Activated T-cell treated with anti-CD3 and anti-CD28 coated beads, Interleukin-2, amount 50 U/mL, for 1 hour (primary cell): ENCODE measurements at regions not wholly inside any gene's neighbourhood (a gene's known extent, or its start where the extent isn't known, plus 50 kb on each side); places are given as distances from the start of the nearest gene placed in this dataset.
"Not testable (repeated sequence)": the region's sequence is repeated elsewhere in the genome, so short reads cannot be mapped to it uniquely, and the experiment has no call there.

ENCODE experiments used
- DNase-seq: peaks from one replicate; pipeline ENCODE4 v3.0.0-alpha.2; 2020

DNA sequence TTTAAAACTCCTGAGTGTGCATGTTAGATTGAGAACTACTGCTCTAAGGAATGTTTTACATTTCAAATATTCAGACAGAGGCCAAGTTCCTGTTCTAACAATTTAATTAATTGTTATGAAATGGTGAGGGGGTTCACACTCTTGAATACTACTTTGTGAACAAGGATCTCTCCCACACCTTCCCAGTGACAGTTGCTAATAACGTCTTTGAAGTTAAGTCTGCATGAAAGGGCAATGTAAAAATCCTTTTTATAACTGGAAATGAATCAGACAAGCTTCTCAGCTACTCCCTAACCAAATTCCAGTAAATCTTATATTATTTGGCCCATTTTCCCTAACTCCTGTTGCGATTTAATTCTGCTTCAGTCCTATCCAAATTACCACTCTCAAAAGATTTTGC lies 828.5 kb upstream of the ADAMTS5 start:
- no peak for DNase-seq

DNA sequence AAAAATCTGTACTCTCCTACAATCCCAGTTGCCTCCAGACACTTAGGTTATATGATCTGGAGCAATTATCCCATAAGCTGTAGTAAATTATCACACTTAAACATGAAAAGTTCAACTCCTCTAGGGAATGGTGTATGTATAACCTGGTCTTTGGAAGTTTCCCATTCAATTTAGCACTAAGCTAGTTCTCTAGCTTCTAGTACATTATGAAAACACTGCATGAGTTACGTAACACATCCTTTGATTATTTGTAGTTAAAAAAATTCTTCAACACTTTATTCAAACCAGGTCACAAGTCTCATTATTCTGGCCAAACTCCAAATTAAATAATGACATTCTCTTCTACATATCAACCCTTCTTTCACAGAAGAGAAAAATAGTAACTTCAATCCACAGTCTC lies 827.0 kb upstream of the ADAMTS5 start:
- no peak for DNase-seq

DNA sequence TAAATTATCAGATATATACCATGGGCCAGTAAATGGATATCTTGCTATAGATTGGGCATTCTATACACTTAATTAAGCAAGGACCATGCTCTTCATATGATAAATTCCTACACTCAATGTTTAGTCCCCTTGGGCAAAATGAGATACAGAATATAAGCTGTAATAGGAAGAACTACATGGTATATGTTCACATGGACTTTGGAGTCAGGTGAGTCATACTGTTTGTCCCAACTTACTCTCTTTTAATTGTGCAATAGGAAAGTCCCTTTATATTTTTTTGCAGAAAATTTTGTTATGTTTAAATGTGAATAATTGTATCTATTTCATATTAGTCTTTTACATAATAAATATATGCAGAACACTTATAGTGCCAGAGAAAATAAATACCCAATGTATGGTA lies 820.2 kb upstream of the ADAMTS5 start:
- no peak for DNase-seq

DNA sequence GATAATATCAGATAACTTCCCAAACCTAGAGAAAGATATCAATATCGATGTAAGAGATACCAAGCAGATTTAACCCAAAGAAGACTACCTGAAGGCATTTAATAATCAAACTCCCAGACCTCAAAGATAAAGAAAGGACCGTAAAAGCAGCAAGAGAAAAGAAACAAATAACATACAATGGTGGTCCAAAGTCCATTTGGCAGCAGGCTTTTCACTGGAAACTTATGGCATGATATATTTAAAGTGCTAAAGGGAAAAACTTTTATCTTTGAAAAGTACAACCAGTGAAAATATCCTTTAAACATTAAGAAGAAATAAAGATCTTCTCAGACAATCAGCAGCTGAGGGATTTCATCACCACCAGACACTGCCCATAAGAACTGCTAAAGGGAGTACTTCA lies 812.7 kb upstream of the ADAMTS5 start:
- DNase-seq, result no peak

DNA sequence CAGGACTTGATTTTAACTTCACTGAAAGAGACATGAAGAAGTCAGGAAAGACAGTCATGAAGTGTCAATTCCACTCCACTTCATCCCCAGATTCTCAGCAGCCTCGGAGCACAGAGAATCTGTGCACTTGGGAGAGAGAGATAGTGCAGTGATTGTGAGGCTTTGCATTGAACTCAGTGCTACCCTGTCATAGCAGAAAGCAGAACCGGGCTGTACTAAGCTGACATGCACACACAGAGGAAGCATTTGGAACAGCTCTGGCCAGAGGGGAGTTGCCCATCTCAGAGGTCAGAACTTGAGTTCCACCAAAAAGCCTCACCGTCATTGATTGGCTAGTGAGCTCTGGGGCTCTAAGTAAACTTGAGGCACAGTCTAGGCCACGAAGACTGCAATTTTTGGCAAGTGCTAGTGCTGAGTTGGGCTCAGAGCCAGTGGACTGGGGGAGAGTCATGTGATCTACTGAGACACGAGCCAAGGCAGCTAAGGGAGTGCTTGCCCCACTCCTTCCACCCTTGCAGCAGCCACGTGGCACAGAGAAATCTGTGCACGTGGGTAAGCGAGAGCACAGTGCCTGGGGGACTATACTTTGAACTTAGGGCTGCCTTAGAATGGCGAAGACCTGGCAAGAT lies 810.2 kb upstream of the ADAMTS5 start:
- no peak for DNase-seq

DNA sequence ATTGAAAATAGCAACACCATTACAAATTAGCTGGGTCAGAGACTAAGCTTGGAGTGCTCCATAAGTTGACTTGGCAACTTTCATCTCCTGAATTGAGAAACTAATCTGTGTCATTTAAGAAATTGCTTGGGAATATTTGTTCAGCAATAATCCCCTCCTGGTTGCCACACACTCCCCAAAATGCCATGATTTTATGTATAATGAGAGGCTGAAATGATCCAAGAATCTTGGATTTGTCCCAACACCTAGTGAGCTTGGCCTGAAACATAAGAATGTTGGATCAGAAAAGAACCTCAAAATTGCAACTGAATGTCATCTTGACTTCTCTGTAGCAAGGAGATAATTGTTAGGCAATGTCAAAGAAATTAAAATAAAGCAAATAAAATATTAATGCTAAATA lies 805.9 kb upstream of the ADAMTS5 start:
- no peak for DNase-seq

DNA sequence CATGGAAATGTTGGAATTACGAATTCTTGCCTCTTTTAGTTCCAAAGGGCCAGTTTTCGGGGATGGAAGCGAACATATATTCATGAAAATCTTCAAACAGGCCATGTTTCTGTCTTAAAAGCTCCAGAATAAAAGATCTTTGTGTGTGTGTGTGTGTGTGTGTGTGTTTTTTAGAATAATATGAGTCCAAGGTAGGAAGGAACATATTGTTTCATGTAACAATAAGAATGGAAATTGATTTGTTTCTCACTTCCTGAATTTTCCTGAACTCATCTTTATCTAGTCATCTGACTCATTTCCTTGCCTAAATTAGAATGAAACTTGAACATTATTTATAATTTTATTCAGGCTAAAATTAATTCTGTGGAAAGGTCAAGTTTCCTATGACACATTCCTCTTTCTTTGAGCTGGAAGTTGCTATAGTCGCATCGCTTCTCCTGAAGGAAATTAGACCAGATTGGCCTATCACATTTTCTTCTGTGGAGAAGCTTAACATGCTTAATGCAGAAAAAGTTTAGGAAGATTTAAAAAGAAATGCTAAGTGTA lies 805.1 kb upstream of the ADAMTS5 start:
- no peak for DNase-seq

DNA sequence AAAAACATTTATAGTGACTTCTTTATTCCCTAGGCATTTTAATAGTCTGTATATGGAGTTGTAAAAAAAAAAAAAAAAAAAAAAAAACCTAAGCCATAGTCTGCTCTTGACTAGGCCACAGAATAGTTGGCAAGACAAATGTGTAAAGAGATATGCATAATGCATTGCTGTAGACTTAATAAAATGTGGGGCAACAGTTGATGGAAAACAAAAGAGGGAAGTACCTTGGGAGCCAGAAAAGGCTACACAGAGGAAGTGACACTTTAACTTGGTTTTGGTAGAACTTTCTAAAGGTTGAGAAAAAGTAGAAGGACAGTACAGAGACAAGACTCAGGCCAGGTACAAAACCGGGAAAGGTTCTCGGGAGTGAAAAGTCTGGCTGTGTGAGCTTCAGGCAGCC lies 802.9 kb upstream of the ADAMTS5 start:
- no peak for DNase-seq

DNA sequence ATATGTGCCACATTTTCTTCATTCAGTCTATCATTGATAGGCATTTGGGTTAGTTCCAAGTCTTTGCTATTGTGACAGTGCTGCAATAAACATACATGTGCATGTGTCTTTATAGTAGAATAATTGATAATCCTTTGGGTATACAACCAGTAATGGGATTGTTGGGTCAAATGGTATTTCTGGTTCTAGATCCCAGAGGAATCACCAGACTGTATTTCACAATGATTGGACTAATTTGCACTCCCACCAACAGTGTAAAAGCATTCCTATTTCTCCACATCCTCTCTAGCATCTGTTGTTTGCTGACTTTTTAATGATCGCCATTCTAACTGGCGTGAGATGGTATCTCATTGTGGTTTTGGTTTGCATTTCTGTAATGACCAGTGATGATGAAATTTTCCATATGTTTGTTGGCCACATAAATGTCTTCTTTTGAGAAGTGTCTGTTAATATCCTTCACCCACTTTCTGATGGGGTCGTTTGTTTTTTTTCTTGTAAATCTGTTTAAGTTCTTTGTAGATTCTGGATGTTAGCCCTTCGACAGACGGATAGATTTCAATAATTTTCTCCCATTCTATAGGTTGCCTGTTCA lies 801.3 kb upstream of the ADAMTS5 start:
- DNase-seq, result not testable (repeated sequence)

DNA sequence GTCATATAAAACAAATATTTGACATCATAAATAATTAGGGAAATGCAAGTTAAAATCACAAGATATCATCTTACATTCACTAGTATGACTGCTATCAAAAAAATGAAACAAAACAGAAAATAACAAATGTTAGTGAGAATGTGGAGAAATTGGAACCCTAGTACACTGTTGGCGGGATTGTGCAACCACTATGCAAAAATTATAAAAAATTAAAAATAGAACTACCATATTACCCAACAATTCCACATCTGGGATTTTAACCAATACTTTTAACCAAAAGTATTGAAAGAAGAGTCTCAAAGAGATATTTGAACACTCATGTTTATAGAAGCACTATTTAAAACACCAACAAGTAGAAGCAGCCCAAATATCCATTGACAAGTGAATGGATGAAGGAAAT lies 797.2 kb upstream of the ADAMTS5 start:
- no peak for DNase-seq

DNA sequence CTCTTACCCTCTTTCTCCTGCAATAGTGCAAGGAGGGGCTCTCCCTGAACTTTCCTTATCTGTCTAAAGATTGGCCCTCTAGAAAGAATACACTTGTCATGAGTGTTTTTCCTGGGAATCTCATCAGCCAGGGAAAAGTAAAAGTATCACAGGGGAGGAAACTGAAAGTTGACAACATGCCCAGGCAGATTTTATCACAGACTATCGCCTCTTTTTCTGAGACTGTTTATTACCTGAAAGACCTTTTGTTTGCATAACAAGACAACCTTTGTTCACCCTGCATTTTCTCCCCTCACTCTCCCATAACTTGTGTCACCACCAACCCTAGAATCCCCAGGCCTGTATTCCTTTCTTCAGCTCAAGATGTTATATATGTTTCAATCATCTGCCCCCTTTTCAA lies 794.7 kb upstream of the ADAMTS5 start:
- DNase-seq, result no peak

DNA sequence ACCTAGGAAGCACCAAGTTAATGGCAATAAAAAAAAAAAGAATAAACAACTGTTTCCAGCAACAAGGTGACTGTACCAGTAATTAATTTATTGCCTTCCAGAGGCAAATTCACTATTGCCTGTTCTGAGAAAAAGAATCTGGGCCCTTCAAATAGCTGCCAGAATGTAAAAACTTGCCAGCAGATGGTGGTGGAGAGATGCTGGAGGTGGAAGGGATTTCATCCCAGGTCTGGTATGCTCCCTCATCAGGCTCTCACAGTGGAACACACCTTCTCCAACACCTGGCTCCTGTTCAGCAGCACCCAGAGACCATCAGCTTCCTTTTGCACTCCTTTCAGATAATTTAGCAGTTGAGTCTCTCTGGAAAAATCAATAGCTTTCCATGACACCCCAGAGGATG lies 792.9 kb upstream of the ADAMTS5 start:
- DNase-seq, result no peak

DNA sequence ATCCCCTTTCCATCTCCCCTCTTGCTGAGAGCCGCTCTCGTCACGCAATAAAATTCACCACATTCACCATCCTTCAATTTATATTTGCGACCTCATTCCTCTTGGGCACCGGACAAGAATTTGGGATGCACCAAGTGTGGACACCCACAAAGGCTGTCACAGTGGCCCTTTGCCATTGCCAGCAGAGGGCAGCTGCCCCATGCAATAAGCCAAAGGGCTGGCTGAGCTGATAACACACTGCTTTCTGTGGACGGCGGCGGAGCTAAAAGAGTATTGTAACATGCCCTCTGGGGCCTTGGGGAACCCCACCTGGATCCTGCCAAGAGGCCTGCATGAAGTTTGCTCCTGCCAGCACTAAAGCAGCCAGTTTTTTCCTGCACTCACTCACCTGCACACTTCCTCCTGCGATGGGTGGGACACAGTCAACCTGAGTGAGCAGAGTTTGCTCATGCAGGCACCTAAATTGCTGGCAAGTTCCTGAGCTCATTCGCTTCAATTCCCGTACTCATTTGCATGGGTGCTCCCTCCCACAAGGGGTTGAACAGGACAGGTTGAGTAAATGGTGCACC lies 792.3 kb upstream of the ADAMTS5 start:
- DNase-seq, result no peak

DNA sequence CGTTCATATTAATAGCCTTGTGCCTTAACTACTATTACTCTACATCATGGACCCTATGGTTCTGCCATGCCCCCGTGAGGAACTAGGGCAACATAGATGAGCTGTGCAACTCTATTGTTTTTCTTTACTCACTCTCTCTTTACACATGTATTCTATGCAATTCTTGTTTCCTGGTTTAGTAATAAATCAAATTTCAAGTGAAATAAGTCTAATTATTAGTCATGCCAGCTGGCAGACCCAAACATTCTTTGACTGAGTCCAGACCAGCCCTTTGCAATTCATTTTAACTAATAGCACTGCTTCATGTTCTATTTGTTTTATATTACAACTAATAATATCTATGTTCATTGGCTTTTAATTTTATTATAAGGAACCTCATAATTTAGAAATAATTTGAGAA lies 789.3 kb upstream of the ADAMTS5 start:
- no peak for DNase-seq

DNA sequence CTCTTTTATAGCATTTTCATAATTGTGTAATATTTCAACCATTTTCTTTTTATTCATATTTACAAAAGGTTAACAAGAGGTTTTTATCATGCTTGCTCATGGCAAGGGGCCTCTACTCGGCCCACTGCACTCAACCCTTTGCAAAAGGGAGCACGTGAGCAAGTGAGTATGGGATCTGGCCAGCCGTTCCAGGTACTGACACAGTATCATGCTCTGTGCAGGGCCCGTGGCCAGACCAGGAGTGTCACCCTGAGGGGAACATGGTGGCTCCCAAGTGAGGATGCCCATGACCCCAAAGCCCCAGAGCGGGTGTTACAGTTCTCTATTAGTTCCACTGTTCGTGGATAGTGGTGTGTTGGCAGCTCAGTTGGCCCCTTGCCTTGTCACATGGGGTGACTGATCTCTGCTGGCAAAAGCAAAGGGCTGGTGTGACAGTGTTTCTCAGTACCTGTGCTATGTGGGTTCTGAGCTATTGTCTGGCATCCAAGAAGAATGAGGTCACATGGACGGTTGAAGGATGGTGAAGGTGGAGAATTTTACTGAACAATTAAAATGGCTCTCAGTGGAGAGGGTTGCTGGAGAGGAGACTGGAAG lies 777.2 kb upstream of the ADAMTS5 start:
- DNase-seq, result no peak

DNA sequence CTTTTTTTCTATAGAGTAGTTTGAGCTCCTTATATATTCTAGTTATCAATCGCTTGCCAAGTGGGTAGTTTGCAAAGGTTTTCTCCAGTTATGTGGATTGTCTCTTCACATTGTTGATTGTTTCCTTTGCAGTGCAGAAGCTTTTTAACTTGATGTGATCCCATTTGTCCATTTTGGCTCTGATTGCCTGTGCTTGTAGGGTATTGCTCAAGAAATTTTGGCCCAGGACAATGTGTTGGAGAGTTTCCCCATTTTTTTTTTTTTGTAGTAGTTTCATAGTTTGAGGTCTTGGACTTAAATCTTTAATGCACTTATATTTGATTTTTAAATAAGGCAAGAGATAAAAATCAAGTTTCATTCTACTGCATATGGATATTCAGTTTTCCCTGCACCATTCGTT lies 774.8 kb upstream of the ADAMTS5 start:
- DNase-seq, result no peak

DNA sequence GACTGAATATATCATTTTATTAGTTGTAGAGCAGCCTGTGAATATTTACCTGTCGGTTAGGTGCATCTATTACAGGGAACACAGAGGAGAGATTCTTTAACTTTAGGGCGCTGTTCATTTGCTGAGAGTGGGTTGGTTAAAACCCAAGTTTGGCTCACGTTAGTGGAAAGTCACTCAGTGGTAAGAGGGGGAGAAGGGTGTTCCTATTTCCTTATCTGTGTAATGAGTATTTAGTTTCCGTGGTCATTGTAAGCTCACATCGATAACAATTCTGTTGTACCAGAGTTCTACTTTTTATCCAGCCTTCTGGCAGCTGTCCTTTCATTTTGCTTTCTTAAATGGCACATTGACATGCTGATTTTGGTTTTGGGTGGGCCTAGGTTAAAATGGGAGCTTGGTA lies 773.2 kb upstream of the ADAMTS5 start:
- no peak for DNase-seq

DNA sequence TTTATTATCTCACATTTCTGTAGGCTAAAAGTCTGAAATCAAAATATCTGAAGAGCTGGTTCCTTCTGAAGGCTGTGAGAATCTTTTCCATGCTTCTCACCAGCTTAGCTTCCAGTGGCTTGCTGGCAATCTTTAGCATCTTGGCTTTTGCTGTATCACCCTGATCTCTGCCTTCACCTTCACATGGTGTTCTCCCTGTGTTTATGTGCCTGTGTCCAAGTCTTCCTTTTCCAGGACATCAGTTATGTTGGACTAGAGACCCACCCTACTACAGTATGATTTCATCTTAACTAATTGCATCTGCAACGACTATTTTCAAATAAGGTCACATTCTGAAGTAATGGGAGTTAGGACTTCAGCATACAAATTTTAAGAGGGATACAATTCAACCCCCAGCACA lies 772.3 kb upstream of the ADAMTS5 start:
- no peak for DNase-seq

DNA sequence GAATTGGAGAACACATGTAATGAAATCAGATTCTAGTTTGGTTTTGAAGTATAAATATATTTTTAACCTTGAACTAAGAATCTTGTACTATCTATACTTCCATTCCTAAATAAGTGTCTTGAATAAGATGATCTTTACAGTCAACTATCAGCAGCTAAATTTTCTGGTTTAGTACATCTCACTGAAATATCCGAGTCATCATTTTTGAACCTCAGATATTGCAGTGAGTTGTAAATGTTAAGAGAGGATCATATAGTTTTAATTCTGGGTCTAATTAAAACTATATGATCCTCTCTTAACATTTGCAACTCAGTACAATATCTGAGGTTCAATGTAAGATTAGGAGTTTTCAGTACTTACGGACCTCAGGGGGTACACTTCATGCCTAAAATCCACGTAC lies 768.8 kb upstream of the ADAMTS5 start:
- DNase-seq, result no peak

DNA sequence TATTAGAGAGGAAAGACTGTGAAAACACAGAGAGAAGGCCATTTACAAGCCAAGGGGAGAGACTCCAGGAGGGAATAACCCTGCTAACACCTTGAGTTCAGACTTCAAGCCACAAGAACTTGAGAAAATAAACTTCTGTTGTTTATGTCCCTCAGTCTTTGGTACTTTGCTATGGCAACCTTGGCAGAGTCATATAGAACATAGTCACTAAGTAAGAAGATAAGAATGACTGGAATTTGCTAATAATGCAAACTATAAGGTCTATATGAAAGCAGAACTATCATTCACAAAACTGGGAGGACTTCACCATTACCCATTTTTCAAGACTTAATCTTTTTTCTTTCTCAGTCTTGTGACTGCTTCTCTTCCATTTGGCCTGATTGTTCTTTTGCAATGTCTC lies 767.3 kb upstream of the ADAMTS5 start:
- DNase-seq, result no peak

DNA sequence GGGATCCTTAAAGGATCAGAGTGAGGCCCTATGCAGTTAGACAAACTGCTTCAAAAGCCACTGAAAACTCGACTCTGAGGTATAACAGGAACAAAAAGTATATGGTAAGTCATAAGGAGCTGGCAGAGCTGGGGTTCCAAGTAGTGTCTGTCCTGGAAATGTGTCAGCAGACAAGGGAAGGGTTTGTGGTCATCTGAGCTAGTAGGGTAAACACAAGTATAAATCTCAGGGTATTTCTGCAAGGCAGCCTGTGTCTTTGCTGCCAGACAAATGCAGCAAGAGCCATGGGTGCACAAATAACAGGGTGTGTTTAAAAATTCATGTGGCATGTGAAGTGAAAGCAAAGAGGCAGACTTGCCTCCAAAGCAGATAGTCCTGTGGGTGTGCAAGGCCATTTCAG lies 759.0 kb upstream of the ADAMTS5 start:
- no peak for DNase-seq

DNA sequence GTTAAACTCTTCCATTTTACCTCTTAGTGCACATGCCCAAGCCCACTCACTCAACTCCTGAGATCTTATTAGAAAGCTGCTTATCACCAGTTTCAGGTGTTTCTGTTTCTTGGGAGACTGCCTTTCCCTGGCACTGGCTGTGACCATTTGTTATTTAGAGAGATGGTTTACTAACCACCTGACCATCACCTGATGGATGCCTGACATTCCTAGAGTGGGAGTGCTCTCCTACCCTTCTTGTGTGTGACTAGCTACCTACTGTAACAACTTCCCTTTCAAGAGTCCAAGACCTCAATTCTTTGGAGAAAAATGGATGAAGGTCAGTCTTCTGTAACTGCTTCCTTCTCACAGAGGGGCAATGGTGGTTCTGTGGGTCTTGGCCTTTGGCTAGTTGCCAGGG lies 755.2 kb upstream of the ADAMTS5 start:
- no peak for DNase-seq

DNA sequence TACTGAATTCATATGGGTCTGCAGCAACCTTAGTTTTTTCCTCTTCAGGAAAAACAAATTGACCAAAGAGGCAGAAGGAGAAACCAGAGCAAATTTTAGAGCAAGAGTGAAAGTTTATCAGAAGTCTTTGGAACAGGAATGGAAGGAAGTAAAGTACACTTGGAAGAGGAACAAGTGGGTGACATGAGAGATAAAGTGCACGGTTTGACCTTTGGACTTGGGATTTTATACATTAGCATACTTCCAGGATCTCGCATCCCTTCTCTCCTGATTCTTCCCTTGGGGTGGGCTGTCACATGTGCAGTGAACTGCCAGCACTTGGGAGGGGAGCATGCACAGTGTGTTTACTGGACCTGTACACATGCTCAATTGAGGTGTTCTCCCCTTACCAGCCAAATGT lies 754.8 kb upstream of the ADAMTS5 start:
- no peak for DNase-seq

DNA sequence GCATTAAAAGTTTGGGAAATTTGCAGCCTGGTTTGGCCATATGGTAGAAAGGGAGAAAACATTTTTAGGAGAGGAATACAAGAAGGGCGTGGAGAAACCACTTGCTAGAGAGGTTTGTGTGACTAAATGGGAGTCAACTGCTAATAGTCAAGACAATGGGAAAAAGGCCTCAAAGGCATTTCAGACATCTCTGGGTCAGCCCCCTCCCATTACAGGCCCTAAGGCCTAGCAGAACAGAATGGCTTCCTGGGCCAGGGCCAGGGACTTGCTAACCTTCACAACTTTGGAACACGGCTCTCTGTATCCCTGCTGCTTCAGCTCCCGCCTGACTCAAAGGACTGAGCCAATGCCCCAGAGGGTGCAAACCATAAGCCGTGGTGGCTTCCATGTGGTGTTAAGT lies 752.3 kb upstream of the ADAMTS5 start:
- DNase-seq, result no peak
